CD4-positive, alpha-beta T cell treated with Interleukin-4 for 4 hours (primary cell): ENCODE measurements at regions not wholly inside any gene's neighbourhood (a gene's known extent, or its start where the extent isn't known, plus 50 kb on each side); places are given as distances from the start of the nearest gene placed in this dataset.
A peak's percentile ranks its signal among the peaks of the same experiment; 100 is the strongest.
"Not testable (repeated sequence)": the region's sequence is repeated elsewhere in the genome, so short reads cannot be mapped to it uniquely, and the experiment has no call there.

Experiments used
- DNase-seq: peaks from one replicate; pipeline ENCODE4 v3.0.0-alpha.2; 2020

GRCh38 chr1:10914056-10914455, 98.4 kb upstream of the TARDBP start:
- no peak for DNase-seq

GRCh38 chr1:10915594-10915993, 96.9 kb upstream of the TARDBP start:
- DNase-seq, result no peak

GRCh38 chr1:10916311-10916710, 96.1 kb upstream of the TARDBP start:
- no peak for DNase-seq

GRCh38 chr1:10916991-10917390, 95.5 kb upstream of the TARDBP start:
- no peak for DNase-seq

- DNase-seq, result peak; percentile 7
These were observed 94.7 kb upstream of the TARDBP start for GRCh38 chr1:10917513-10918454.

- DNase-seq, result no peak
These were observed 93.9 kb upstream of the TARDBP start for GRCh38 chr1:10918531-10918930.

GRCh38 chr1:10920063-10920626, 92.3 kb upstream of the TARDBP start:
- DNase-seq, result no peak

GRCh38 chr1:10922315-10923060, 90.0 kb upstream of the TARDBP start:
- not testable (repeated sequence) for DNase-seq

GRCh38 chr1:10924030-10924429, 88.4 kb upstream of the TARDBP start:
- DNase-seq, result no peak

- no peak for DNase-seq
These were observed 83.8 kb upstream of the TARDBP start for GRCh38 chr1:10928654-10929053.

GRCh38 chr1:10932088-10932487, 80.4 kb upstream of the TARDBP start:
- peak; percentile 15 for DNase-seq

- DNase-seq, result no peak
These were observed 78.2 kb upstream of the TARDBP start for GRCh38 chr1:10934150-10934818.

- DNase-seq, result no peak
These were observed 77.2 kb upstream of the TARDBP start for GRCh38 chr1:10935246-10935645.

GRCh38 chr1:10935724-10936123, 76.7 kb upstream of the TARDBP start:
- no peak for DNase-seq

- no peak for DNase-seq
These were observed 75.2 kb upstream of the TARDBP start for GRCh38 chr1:10936998-10937901.

- no peak for DNase-seq
These were observed 73.6 kb upstream of the TARDBP start for GRCh38 chr1:10938741-10939417.

- peak; percentile 13 for DNase-seq
These were observed 72.6 kb upstream of the TARDBP start for GRCh38 chr1:10939654-10940450.

- no peak for DNase-seq
These were observed 72.0 kb upstream of the TARDBP start for GRCh38 chr1:10940451-10940804.

- DNase-seq, result no peak
These were observed 71.6 kb upstream of the TARDBP start for GRCh38 chr1:10940838-10941237.

GRCh38 chr1:10941891-10942541, 70.4 kb upstream of the TARDBP start:
- peak; percentile 27 for DNase-seq
